HCT116 (cell line): ENCODE measurements at regions not wholly inside any gene's neighbourhood (a gene's known extent, or its start where the extent isn't known, plus 50 kb on each side); places are given as distances from the start of the nearest gene placed in this dataset.

Source experiments
- ATAC-seq: fragments of 200-7000 bp; cut with Tn5 transposase; 2 replicates; pipeline ENCODE4 v1.9.1; 2020; ENCODE audit warnings: mild to moderate bottlenecking, moderate library complexity
- BruUV-seq: library from RNA; stranded (reverse); fragments of 400-500 nt; replicated peaks from 2 replicates; lab custom pipeline; 2021; lab: Mats Ljungman, UMichigan
- CTCF ChIA-PET: fragments of 300-600 bp; sonication (Branson Sonifier 250); formaldehyde crosslinking; loops from one replicate; lab custom pipeline; 2021; ENCODE audit warnings: antibody characterized with exemption; lab: Charles Lee
- POLR2A ChIA-PET: fragments of 300-600, 350-600 bp; sonication (Branson Sonifier 250); formaldehyde crosslinking; loops from one replicate; lab custom pipeline; 2021; ENCODE audit warnings: antibody characterized with exemption; lab: Charles Lee
- RAD21 ChIA-PET, 2 experiments: fragments of 300-600 bp; sonication (Branson Sonifier 250); formaldehyde crosslinking; loops; one replicate each; lab custom pipeline; 2023; ENCODE audit warnings: low total read pairs in 2 of 2; ENCODE audit not compliant: uncharacterized antibody in 2 of 2, unreplicated experiment in 2 of 2, low non-redundant PET in 1 of 2; lab: Charles Lee
- DNase-seq: peaks from one replicate; pipeline ENCODE4 v3.0.0-alpha.2; 2010; ENCODE audit warnings: low read depth, low spot score
- H2AFZ ChIP-seq: fragments of 200-600 bp; shearing (Covaris generic), sonication (generic); 2 replicates; pipeline ENCODE4 v1.6.1; 2017; ENCODE audit warnings: low read depth, mixed run types, mixed read lengths, antibody characterized with exemption, low read length; ENCODE audit not compliant: poor library complexity, severe bottlenecking
- H3K27ac ChIP-seq: 2 replicates; pipeline ENCODE4 v1.5.1; 2012; ENCODE audit warnings: low read depth, low read length
- H3K27me3 ChIP-seq: fragments of 200-600 bp; sonication (generic); 2 replicates; pipeline ENCODE4 v1.6.1; 2016; ENCODE audit warnings: mixed run types, low read length, mixed read lengths; ENCODE audit not compliant: insufficient read depth
- H3K36me3 ChIP-seq, 2 experiments: fragments of 200-500 bp in 1 of 2; fragments of 200-600 bp in 1 of 2; sonication (Bioruptor generic) in 1 of 2; sonication (generic) in 1 of 2; 2 replicates each; pipeline versions ENCODE4 v1.5.1 to v1.6.1; 2014 to 2016; ENCODE audit warnings: low read length in 2 of 2, inconsistent platforms in 1 of 2, mixed read lengths in 1 of 2, mixed run types in 1 of 2; ENCODE audit not compliant: insufficient read depth in 2 of 2, control insufficient read depth in 1 of 2
- H3K4me1 ChIP-seq, 2 experiments: fragments of 200-600 bp in 1 of 2; sonication (generic) in 1 of 2; 2 replicates each; pipeline versions ENCODE4 v1.5.1 to v1.6.1; 2012 to 2017; ENCODE audit warnings: low read length in 2 of 2, inconsistent platforms in 1 of 2, mild to moderate bottlenecking in 1 of 2, mixed read lengths in 1 of 2, mixed run types in 1 of 2, moderate library complexity in 1 of 2; ENCODE audit not compliant: insufficient read depth in 2 of 2, control insufficient read depth in 1 of 2
- H3K4me2 ChIP-seq: fragments of 200-600 bp; sonication (generic); 2 replicates; pipeline ENCODE4 v1.6.1; 2017; ENCODE audit warnings: mixed run types, low read length, mixed read lengths
- H3K4me3 ChIP-seq, 2 experiments: fragments of 200-600 bp in 1 of 2; sonication (generic) in 1 of 2; replicated peaks in 1 of 2; 2 replicates each; pipeline ENCODE4 v1.5.1; 2011 to 2016; ENCODE audit warnings: low read length in 2 of 2, control low read depth in 1 of 2, low read depth in 1 of 2, mild to moderate bottlenecking in 1 of 2, mixed read lengths in 1 of 2, mixed run types in 1 of 2
- H3K79me2 ChIP-seq: fragments of 200-600 bp; sonication (generic); 2 replicates; pipeline ENCODE4 v1.6.1; 2017; ENCODE audit warnings: mild to moderate bottlenecking, mixed run types, low read length, moderate library complexity, mixed read lengths; ENCODE audit not compliant: insufficient read depth
- H3K9ac ChIP-seq: fragments of 200-600 bp; sonication (generic); 2 replicates; pipeline ENCODE4 v1.6.1; 2016; ENCODE audit warnings: low read length, mixed read lengths
- H3K9me2 ChIP-seq: fragments of 200-600 bp; sonication (generic), shearing (Covaris generic); 2 replicates; pipeline ENCODE4 v1.6.1; 2017; ENCODE audit warnings: mixed run types, mild to moderate bottlenecking, moderate library complexity; ENCODE audit not compliant: insufficient read depth
- H3K9me3 ChIP-seq, 2 experiments: fragments of 200-500 bp in 1 of 2; fragments of 200-600 bp in 1 of 2; sonication (Bioruptor generic) in 1 of 2; sonication (generic) in 1 of 2; 2 replicates each; pipeline ENCODE4 v1.6.1; 2014 to 2017; ENCODE audit warnings: low read length in 2 of 2, mixed read lengths in 2 of 2, inconsistent platforms in 1 of 2, low read depth in 1 of 2, mild to moderate bottlenecking in 1 of 2, mixed run types in 1 of 2, moderate library complexity in 1 of 2; ENCODE audit not compliant: control insufficient read depth in 1 of 2, insufficient read depth in 1 of 2
- H4K20me1 ChIP-seq: fragments of 200-600 bp; sonication (generic), shearing (Covaris generic); 2 replicates; pipeline ENCODE4 v1.6.1; 2017; ENCODE audit warnings: mixed run types, mild to moderate bottlenecking, moderate library complexity; ENCODE audit not compliant: insufficient read depth
- CBX3 ChIP-seq: IDR thresholded peaks from 2 replicates; pipeline ENCODE4 v1.6.1; 2012; ENCODE audit warnings: low read depth
- CEBPB ChIP-seq: IDR thresholded peaks from 2 replicates; pipeline ENCODE4 v1.6.1; 2012; ENCODE audit warnings: low read depth
- EZH2 ChIP-seq: fragments of 200-600 bp; sonication (generic); IDR thresholded peaks from 2 replicates; pipeline ENCODE4 v1.6.1; 2017; ENCODE audit warnings: antibody characterized with exemption, mixed run types
- EZH2phosphoT487 ChIP-seq: fragments of 200-600 bp; IDR thresholded peaks from 2 replicates; pipeline ENCODE4 v1.6.1; 2018; ENCODE audit warnings: antibody characterized with exemption, borderline replicate concordance
- FOSL1 ChIP-seq: IDR thresholded peaks from 2 replicates; pipeline ENCODE4 v1.6.1; 2012; ENCODE audit warnings: low read depth
- MAX ChIP-seq: IDR thresholded peaks from 2 replicates; pipeline ENCODE4 v1.6.1; 2012
- POLR2A ChIP-seq: IDR thresholded peaks from 2 replicates; pipeline ENCODE4 v1.7.0; 2011; ENCODE audit warnings: borderline replicate concordance; ENCODE audit not compliant: insufficient read depth, insufficient read length; ENCODE audit errors: extremely low read depth
- RAD21 ChIP-seq: IDR thresholded peaks from 2 replicates; pipeline ENCODE4 v1.6.1; 2012; ENCODE audit warnings: low read depth, mild to moderate bottlenecking
- REST ChIP-seq: IDR thresholded peaks from 2 replicates; pipeline ENCODE4 v1.6.1; 2012; ENCODE audit warnings: low read depth
- SIN3A ChIP-seq: IDR thresholded peaks from 2 replicates; pipeline ENCODE4 v1.6.1; 2012; ENCODE audit warnings: low read depth
- SP1 ChIP-seq: IDR thresholded peaks from 2 replicates; pipeline ENCODE4 v1.6.1; 2012; ENCODE audit warnings: low read depth
- SRF ChIP-seq: IDR thresholded peaks from 2 replicates; pipeline ENCODE4 v1.6.1; 2012; ENCODE audit warnings: low read depth
- ZFX ChIP-seq: fragments of 450-650 bp; IDR thresholded peaks from 2 replicates; pipeline ENCODE4 v1.6.1; 2017
- intact Hi-C: fragments of 100-400 bp; cut with micrococcal nuclease; formaldehyde crosslinking; loops from 2 replicates; pipeline ENCODE4 v1.10.0; 2022
- TF ChIP-seq, protein P1 (sequence below): IDR thresholded peaks from 2 replicates; pipeline ENCODE4 v1.6.1; 2012
- TF ChIP-seq, protein P2 (sequence below), 3 experiments: fragments of 200-600 bp in 1 of 3; sonication (generic) in 1 of 3; IDR thresholded peaks in 2 of 3; conservative IDR thresholded peaks in 1 of 3; 2 replicates each; pipeline ENCODE4 v1.5.1; 2012 to 2017; ENCODE audit warnings: low read depth in 2 of 3, low read length in 2 of 3, antibody characterized with exemption in 1 of 3, borderline replicate concordance in 1 of 3, control low read depth in 1 of 3, mild to moderate bottlenecking in 1 of 3, mixed read lengths in 1 of 3, mixed run types in 1 of 3, moderate library complexity in 1 of 3; ENCODE audit not compliant: insufficient read depth in 1 of 3

DNA sequence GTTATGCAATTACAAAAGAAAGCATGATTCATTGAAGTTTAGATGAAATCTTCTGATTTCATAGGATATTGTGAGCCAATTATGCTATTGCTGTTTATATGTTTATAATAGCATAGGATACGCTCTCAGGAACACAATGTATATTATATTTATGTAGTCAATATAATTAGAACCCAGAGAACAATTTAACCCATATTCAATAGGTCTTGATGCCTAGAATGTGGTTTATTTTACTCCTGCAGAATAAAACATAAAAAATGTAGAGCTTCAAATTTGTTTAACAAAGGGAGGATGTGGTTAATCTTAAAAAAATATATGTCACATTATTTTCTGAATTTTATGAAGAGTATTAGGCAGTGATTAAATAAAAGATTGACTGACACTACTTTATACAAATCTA is 380.8 kb upstream of the SPRY2 start:
- H3K36me3 ChIP-seq: no peaks in the 10 kb centered on the region
- DNase-seq (no peak), ATAC-seq (no peak)
- H3K27me3 ChIP-seq: no peaks in the 10 kb centered on the region
- no peaks in the 10 kb centered on the region for H3K4me1 ChIP-seq
- H3K9me2 ChIP-seq: no peaks in the 10 kb centered on the region
- H3K9ac ChIP-seq: no peak overlapping the region
- H3K9me3 ChIP-seq: no peaks in the 10 kb centered on the region
- no peak overlapping the region for H3K4me2 ChIP-seq
- ChIA-PET POLR2A (no interaction called here), RAD21 (no interaction called here), CTCF (no interaction called here)
- no peak overlapping the region for H3K27ac ChIP-seq
- no peak overlapping the region for H3K4me3 ChIP-seq
- no peaks in the 10 kb centered on the region for H4K20me1 ChIP-seq
- no peak overlapping the region for H2AFZ ChIP-seq
- no peak for TF ChIP-seq SIN3A
- no peak for TF ChIP-seq CBX3
- TF ChIP-seq, protein P1, sequence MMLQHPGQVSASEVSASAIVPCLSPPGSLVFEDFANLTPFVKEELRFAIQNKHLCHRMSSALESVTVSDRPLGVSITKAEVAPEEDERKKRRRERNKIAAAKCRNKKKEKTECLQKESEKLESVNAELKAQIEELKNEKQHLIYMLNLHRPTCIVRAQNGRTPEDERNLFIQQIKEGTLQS: no peak
- TF ChIP-seq, protein P2, sequence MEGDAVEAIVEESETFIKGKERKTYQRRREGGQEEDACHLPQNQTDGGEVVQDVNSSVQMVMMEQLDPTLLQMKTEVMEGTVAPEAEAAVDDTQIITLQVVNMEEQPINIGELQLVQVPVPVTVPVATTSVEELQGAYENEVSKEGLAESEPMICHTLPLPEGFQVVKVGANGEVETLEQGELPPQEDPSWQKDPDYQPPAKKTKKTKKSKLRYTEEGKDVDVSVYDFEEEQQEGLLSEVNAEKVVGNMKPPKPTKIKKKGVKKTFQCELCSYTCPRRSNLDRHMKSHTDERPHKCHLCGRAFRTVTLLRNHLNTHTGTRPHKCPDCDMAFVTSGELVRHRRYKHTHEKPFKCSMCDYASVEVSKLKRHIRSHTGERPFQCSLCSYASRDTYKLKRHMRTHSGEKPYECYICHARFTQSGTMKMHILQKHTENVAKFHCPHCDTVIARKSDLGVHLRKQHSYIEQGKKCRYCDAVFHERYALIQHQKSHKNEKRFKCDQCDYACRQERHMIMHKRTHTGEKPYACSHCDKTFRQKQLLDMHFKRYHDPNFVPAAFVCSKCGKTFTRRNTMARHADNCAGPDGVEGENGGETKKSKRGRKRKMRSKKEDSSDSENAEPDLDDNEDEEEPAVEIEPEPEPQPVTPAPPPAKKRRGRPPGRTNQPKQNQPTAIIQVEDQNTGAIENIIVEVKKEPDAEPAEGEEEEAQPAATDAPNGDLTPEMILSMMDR (IDR thresholded peaks at IDR 0.05 in 2 of 3, conservative IDR thresholded peaks at IDR 0.05 in 1 of 3; ENCODE audit: borderline replicate concordance in 1 of 3, insufficient read depth in 1 of 3, low read depth in 2 of 3, low read length in 2 of 3): no peak
- TF ChIP-seq CEBPB: no peak
- no peak for TF ChIP-seq FOSL1
- TF ChIP-seq SP1: no peak
- TF ChIP-seq SRF: no peak
- TF ChIP-seq POLR2A: no peak
- TF ChIP-seq REST: no peak
- TF ChIP-seq ZFX: no peak
- TF ChIP-seq RAD21: no peak
- no peak for TF ChIP-seq EZH2
- TF ChIP-seq EZH2phosphoT487: no peak
- TF ChIP-seq MAX: no peak
- BruUV-seq: no TSS peak
- H3K79me2 ChIP-seq: no peaks in the 10 kb centered on the region
- intact Hi-C loops: no loop called here
